Peyer's patch (tissue), 4 donors: ENCODE measurements at regions not wholly inside any gene's neighbourhood (a gene's known extent, or its start where the extent isn't known, plus 50 kb on each side); places are given as distances from the start of the nearest gene placed in this dataset.
A peak's percentile ranks its signal among the peaks of the same experiment; 100 is the strongest.

ENCODE experiments used
- DNase-seq, 3 donors: peaks; one replicate each; pipeline ENCODE4 v3.0.0-alpha.2; 2017 to 2019
- H3K27ac ChIP-seq, 4 donors: fragments of 200-600 bp; sonication (generic); one replicate each; pipeline ENCODE4 v1.5.1; 2016 to 2019
- H3K27me3 ChIP-seq, 2 donors: fragments of 200-600 bp; sonication (generic); one replicate each; pipeline ENCODE4 v1.5.1; 2019
- H3K36me3 ChIP-seq, 3 donors: fragments of 200-600 bp; sonication (generic); one replicate each; pipeline ENCODE4 v1.5.1; 2016 to 2019
- H3K4me1 ChIP-seq, 4 donors: fragments of 200-600 bp; sonication (generic); one replicate each; pipeline ENCODE4 v1.5.1; 2016 to 2019
- H3K4me3 ChIP-seq, 4 donors: fragments of 200-600 bp; sonication (generic); 1 replicate in 3 of 4; 2 replicates in 1 of 4; pipeline ENCODE4 v1.5.1; 2016 to 2019; ENCODE audit warnings: mild to moderate bottlenecking in 1 of 4
- H3K9me3 ChIP-seq, 4 donors: fragments of 200-600 bp; sonication (generic); one replicate each; pipeline ENCODE4 v1.5.1; 2016 to 2019; ENCODE audit warnings: mild to moderate bottlenecking in 1 of 4
- POLR2A ChIP-seq, 2 donors: fragments of 450-650 bp; IDR thresholded peaks; one replicate each; pipeline ENCODE4 v1.5.1; 2017; ENCODE audit warnings: antibody characterized with exemption in 2 of 2, mild to moderate bottlenecking in 2 of 2, moderate library complexity in 2 of 2
- TF ChIP-seq, protein P1 (sequence below), 6 experiments: fragments of 450-650 bp in 4 of 6; fragments of 200-600 bp in 2 of 6; sonication (generic) in 1 of 6; IDR thresholded peaks; one replicate each; pipeline ENCODE4 v1.5.1; 2017 to 2019; ENCODE audit warnings: antibody characterized with exemption in 6 of 6, mild to moderate bottlenecking in 3 of 6, moderate library complexity in 1 of 6

DNA sequence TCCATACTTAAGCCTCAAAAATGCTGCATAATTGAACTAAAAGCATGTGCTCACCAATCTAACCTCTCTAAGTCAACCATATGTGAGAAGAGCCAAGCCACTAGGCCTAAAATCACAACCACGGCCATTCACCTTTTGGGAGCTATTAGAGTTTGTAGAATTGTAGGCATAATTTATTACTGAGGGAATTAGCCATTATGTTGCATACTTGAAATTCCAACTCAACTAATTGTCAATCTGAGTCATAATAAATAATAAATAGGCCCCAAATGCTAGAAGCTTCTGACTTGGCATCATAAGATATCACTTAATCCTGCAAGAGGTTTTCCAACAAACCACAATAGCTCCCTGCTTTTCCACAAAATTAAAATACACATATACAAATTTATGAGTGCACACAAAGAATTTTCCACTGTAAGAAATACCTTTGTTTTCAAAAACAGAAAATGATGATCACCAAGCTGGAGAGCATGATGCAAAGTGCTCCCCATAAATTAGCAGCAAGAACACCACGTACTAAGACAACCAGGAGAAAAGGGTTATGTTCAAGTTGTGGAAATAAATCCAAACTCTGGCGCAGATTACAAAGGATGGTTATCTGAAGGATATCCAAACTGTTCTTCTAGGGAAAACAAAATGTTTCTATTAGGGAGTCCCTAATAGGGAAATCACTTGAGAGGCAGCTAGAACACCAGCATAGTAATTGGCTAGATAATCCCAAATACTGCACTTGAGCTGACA lies 250.0 kb upstream of the SLC30A5 start:
- Histone ChIP-seq H3K4me1 (no peaks in the 10 kb centered on the region), H3K4me3 (no peak overlapping the region), H3K36me3 (no peaks in the 10 kb centered on the region), H3K9me3 (no peaks in the 10 kb centered on the region), H3K27me3 (no peaks in the 10 kb centered on the region), H3K27ac (peak overlapping the region in 2 of 4 donors; percentile 46 to 71)
- DNase-seq: no peak
- TF ChIP-seq, protein P1, sequence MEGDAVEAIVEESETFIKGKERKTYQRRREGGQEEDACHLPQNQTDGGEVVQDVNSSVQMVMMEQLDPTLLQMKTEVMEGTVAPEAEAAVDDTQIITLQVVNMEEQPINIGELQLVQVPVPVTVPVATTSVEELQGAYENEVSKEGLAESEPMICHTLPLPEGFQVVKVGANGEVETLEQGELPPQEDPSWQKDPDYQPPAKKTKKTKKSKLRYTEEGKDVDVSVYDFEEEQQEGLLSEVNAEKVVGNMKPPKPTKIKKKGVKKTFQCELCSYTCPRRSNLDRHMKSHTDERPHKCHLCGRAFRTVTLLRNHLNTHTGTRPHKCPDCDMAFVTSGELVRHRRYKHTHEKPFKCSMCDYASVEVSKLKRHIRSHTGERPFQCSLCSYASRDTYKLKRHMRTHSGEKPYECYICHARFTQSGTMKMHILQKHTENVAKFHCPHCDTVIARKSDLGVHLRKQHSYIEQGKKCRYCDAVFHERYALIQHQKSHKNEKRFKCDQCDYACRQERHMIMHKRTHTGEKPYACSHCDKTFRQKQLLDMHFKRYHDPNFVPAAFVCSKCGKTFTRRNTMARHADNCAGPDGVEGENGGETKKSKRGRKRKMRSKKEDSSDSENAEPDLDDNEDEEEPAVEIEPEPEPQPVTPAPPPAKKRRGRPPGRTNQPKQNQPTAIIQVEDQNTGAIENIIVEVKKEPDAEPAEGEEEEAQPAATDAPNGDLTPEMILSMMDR (IDR thresholded peaks at IDR 0.05): no peak
- TF ChIP-seq POLR2A (IDR thresholded peaks at IDR 0.05): no peak

DNA sequence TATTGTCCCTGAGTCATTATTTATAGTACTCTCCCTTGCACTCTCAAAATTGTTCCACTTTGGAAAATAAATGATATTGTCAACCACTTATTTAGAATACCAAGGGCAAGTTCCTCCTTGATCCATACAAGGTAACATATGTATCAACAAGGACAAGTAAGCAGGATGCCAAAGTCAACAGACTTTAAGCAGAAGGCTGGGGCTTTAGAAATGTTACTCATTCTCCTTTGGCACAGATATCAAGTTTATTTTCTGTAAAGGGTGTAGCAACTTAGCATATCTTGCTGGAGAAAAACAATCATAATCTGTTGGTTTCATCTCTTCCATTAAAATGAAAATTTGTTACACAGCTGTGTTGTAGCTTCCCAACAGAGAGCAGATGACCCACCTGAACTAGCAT lies 248.7 kb upstream of the SLC30A5 start:
- TF ChIP-seq, protein P1 (IDR thresholded peaks at IDR 0.05): no peak
- TF ChIP-seq POLR2A (IDR thresholded peaks at IDR 0.05): no peak
- Histone ChIP-seq H3K27ac (peak overlapping the region in 2 of 4 donors; percentile 19 to 71), H3K4me3 (no peak overlapping the region), H3K4me1 (no peaks in the 10 kb centered on the region), H3K36me3 (no peaks in the 10 kb centered on the region), H3K9me3 (no peaks in the 10 kb centered on the region), H3K27me3 (no peaks in the 10 kb centered on the region)
- DNase-seq: no peak

DNA sequence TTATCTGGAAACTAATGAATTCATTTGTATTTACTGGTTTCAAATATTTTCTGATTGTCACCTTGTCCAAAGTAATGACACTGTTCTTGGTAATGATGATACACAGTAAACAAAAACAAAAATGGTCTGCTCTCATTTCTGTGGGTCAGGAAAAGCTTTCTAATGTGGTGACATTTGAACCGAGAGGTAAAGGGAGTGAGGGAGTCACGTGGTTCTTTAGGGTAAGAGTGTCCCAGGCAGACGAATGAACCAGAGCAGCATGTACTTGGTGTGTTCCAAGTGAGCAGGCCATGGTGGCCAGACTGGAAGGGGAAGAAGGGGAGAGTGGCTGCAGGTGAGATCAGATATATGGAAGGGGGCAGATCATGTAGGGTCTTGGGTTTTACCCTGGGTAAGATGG lies 247.0 kb upstream of the SLC30A5 start:
- DNase-seq: no peak
- Histone ChIP-seq H3K4me1 (no peaks in the 10 kb centered on the region), H3K36me3 (no peaks in the 10 kb centered on the region), H3K27ac (no peak overlapping the region), H3K27me3 (no peaks in the 10 kb centered on the region), H3K9me3 (no peaks in the 10 kb centered on the region), H3K4me3 (no peak overlapping the region)
- TF ChIP-seq POLR2A (IDR thresholded peaks at IDR 0.05): no peak
- TF ChIP-seq, protein P1 (IDR thresholded peaks at IDR 0.05): no peak

DNA sequence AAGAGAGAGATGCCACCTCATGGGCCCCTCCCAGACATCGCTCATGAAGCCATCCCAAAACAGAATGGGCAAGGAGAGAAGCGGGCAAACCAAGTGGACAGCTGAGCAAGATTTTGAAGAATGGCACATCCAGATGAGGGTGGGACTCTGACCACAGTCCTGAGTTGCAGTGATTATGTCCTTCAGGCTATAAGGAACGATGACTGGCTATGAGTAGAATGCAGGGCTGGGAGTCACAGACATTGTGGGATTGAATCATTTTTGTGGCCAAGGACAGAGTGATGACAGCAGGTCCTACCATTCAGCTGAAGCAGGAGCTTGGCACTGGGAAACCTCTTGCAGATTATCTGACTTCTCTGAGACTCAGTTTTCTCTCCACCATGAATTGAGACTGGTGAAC lies 245.7 kb upstream of the SLC30A5 start:
- Histone ChIP-seq H3K4me1 (no peaks in the 10 kb centered on the region), H3K9me3 (no peaks in the 10 kb centered on the region), H3K36me3 (no peaks in the 10 kb centered on the region), H3K27ac (no peak overlapping the region), H3K4me3 (no peak overlapping the region), H3K27me3 (no peaks in the 10 kb centered on the region)
- no peak for DNase-seq
- TF ChIP-seq POLR2A (IDR thresholded peaks at IDR 0.05): no peak
- TF ChIP-seq, protein P1 (IDR thresholded peaks at IDR 0.05): no peak

DNA sequence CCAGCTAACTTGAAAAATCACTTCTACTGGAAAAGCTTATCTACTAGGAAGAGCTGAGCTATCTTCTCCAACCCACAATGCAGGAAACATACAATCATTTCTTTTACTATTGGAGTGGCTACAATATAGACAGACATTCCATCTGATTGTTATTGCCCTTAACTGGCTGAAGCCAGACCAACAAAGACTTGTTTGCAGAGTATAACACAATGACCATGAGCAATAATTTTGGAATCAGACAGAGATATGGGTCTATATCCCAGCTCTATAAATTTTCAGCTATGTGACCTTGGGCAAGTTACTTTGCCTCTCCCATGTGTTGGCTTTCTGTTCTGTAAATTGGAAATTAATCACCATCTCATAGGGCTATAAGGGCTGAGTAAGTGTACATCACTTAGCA lies 244.7 kb upstream of the SLC30A5 start:
- H3K36me3 ChIP-seq: no peaks in the 10 kb centered on the region
- H3K9me3 ChIP-seq: no peaks in the 10 kb centered on the region
- H3K4me3 ChIP-seq: no peak overlapping the region
- DNase-seq: no peak
- no peaks in the 10 kb centered on the region for H3K4me1 ChIP-seq
- no peak overlapping the region for H3K27ac ChIP-seq
- TF ChIP-seq, protein P1 (IDR thresholded peaks at IDR 0.05): no peak
- TF ChIP-seq POLR2A (IDR thresholded peaks at IDR 0.05): no peak
- H3K27me3 ChIP-seq: no peaks in the 10 kb centered on the region
